ENCODE measurements at regions not wholly inside any gene's neighbourhood (a gene's known extent, or its start where the extent isn't known, plus 50 kb on each side); places are given as distances from the start of the nearest gene placed in this dataset.
"Not testable (repeated sequence)": the region's sequence is repeated elsewhere in the genome, so short reads cannot be mapped to it uniquely, and the experiment has no call there.

- ChIA-PET CTCF (interaction anchor here (1.4 to 1.5 kb wide), 2 partner anchors 10 to 138 kb away, joined by 5 read pairs; no protein-coding TSS in a partner anchor), POLR2A (no interaction called here)
- no peak for DNase-seq (ENCODE audit: extremely low spot score)
- TF ChIP-seq CTCF (IDR thresholded peaks at IDR 0.05; ENCODE audit: control extremely low read depth, extremely low read depth, low read depth, missing control alignments): no peak
Observed at GRCh38 chr3:124329723-124330122, 337.8 kb upstream of the ROPN1 start.

- CTCF ChIA-PET: no interaction called here
- DNase-seq (ENCODE audit: extremely low spot score): no peak
- POLR2A ChIA-PET: no interaction called here
- TF ChIP-seq CTCF (IDR thresholded peaks at IDR 0.05; ENCODE audit: control extremely low read depth, extremely low read depth, low read depth, missing control alignments): no peak
Observed at GRCh38 chr3:124333931-124334640, 342.2 kb upstream of the ROPN1 start.

GRCh38 chr3:124336067-124336656 is 344.2 kb upstream of the ROPN1 start:
- DNase-seq (ENCODE audit: extremely low spot score): no peak

GRCh38 chr3:124345845-124346244 is 353.9 kb upstream of the ROPN1 start:
- no peak for TF ChIP-seq CTCF (IDR thresholded peaks at IDR 0.05; ENCODE audit: control extremely low read depth, extremely low read depth, low read depth, missing control alignments)
- DNase-seq (ENCODE audit: extremely low spot score): no peak
- CTCF ChIA-PET: no interaction called here
- POLR2A ChIA-PET: no interaction called here

More at GRCh38 chr3:124336067-124336656, 344.2 kb upstream of the ROPN1 start:
- ChIA-PET CTCF (interaction anchor here (1.1 to 1.3 kb wide), 2 partner anchors 15 to 49 kb away, joined by 3 to 4 read pairs; no protein-coding TSS in a partner anchor), POLR2A (interaction anchor here (0.6 kb wide), 1 partner anchor 18 kb away, joined by 4 read pairs; no protein-coding TSS in a partner anchor)
- TF ChIP-seq CTCF (IDR thresholded peaks at IDR 0.05; ENCODE audit: control extremely low read depth, extremely low read depth, low read depth, missing control alignments): no peak

- ChIA-PET CTCF (no interaction called here), POLR2A (no interaction called here)
- no peak for DNase-seq (ENCODE audit: extremely low spot score)
- no peak for TF ChIP-seq CTCF (IDR thresholded peaks at IDR 0.05; ENCODE audit: control extremely low read depth, extremely low read depth, low read depth, missing control alignments)
Observed at GRCh38 chr3:124346487-124346886, 354.6 kb upstream of the ROPN1 start.

- TF ChIP-seq CTCF (IDR thresholded peaks at IDR 0.05; ENCODE audit: control extremely low read depth, extremely low read depth, low read depth, missing control alignments): no peak
- POLR2A ChIA-PET: no interaction called here
- CTCF ChIA-PET: interaction anchor here (8.9 kb wide), 1 partner anchor 119 kb away, joined by 110 read pairs; no protein-coding TSS in a partner anchor
- no peak for DNase-seq (ENCODE audit: extremely low spot score)
Observed at GRCh38 chr3:124347418-124347817, 355.5 kb upstream of the ROPN1 start.

DNA sequence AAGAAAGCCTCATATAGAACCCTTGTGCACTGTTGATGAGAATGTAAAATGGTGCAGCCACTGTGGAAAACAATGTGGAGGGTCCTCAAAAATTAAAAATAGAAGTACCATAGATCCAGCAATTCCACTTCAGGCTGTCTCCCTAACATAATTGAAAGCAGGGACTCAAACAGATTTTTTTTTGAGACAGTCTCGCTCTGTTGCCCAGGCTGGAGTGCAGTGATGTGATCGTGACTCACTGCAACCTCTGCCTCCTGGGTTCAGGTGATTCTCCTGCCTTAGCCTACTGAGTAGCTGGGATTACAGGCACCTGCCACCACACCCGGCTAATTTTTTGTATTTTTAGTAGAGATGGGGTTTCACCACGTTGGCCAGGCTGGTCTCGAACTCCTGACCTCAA is 356.6 kb upstream of the ROPN1 start:
- CTCF ChIA-PET: interaction anchor here (3.6 to 8.9 kb wide), 2 partner anchors 8 to 118 kb away, joined by 14 to 110 read pairs; no protein-coding TSS in a partner anchor
- DNase-seq (ENCODE audit: extremely low spot score); POLR2A ChIA-PET: not testable (repeated sequence)

All from GM10248 (cell line).